PC-9 (cell line): ENCODE measurements at regions not wholly inside any gene's neighbourhood (a gene's known extent, or its start where the extent isn't known, plus 50 kb on each side); places are given as distances from the start of the nearest gene placed in this dataset.

Source experiments
- BruUV-seq: library from RNA; stranded (reverse); fragments of 400-500 nt; replicated peaks from 2 replicates; lab custom pipeline; 2021; lab: Mats Ljungman, UMichigan
- CTCF ChIA-PET: fragments of 300-600 bp; sonication (Branson Sonifier 250); formaldehyde crosslinking; loops from one replicate; lab custom pipeline; 2022; ENCODE audit warnings: antibody characterized with exemption; lab: Charles Lee
- POLR2A ChIA-PET: fragments of 300-600 bp; sonication (Branson Sonifier 250); formaldehyde crosslinking; loops from one replicate; lab custom pipeline; 2022; ENCODE audit warnings: antibody characterized with exemption; ENCODE audit not compliant: unreplicated experiment; lab: Charles Lee
- DNase-seq, 2 experiments: peaks; one replicate each; pipeline versions ENCODE4 v3.0.0 to v3.0.0-alpha.2; 2015 to 2022; ENCODE audit warnings: mixed read lengths in 1 of 2
- H2AFZ ChIP-seq: fragments of 200-600 bp; sonication (generic); 2 replicates; pipeline ENCODE4 v1.8.1; 2017; ENCODE audit warnings: antibody characterized with exemption
- H3F3A ChIP-seq: fragments of 200-600 bp; sonication (generic); 2 replicates; pipeline ENCODE4 v1.8.1; 2017; ENCODE audit warnings: antibody characterized with exemption, mild to moderate bottlenecking, low read depth; ENCODE audit not compliant: insufficient read depth
- H3K27ac ChIP-seq: fragments of 200-600 bp; sonication (generic); 2 replicates; pipeline ENCODE4 v1.6.1; 2016; ENCODE audit warnings: mixed run types
- H3K27me3 ChIP-seq: fragments of 200-600 bp; sonication (generic); 2 replicates; pipeline ENCODE4 v1.6.1; 2016; ENCODE audit warnings: low read depth, mixed run types; ENCODE audit not compliant: insufficient read depth
- H3K36me3 ChIP-seq: fragments of 200-600 bp; sonication (generic); 2 replicates; pipeline ENCODE4 v1.6.1; 2016; ENCODE audit warnings: low read depth, mixed run types
- H3K4me1 ChIP-seq: fragments of 200-600 bp; sonication (generic); replicated peaks from 2 replicates; pipeline ENCODE4 v1.6.1; 2016; ENCODE audit warnings: mixed run types; ENCODE audit not compliant: insufficient read depth
- H3K4me2 ChIP-seq: fragments of 200-600 bp; sonication (generic); 2 replicates; pipeline ENCODE4 v1.6.1; 2017; ENCODE audit warnings: mixed run types
- H3K4me3 ChIP-seq: fragments of 200-600 bp; sonication (generic); 2 replicates; pipeline ENCODE4 v1.6.1; 2016; ENCODE audit warnings: mixed run types
- H3K79me2 ChIP-seq: fragments of 200-600 bp; sonication (generic); 2 replicates; pipeline ENCODE4 v1.6.1; 2017; ENCODE audit warnings: low read depth, mixed run types
- H3K9me2 ChIP-seq: fragments of 200-600 bp; sonication (generic); 2 replicates; pipeline ENCODE4 v1.8.1; 2017; ENCODE audit warnings: mild to moderate bottlenecking; ENCODE audit not compliant: insufficient read depth
- H3K9me3 ChIP-seq: fragments of 200-600 bp; sonication (generic); 2 replicates; pipeline ENCODE4 v1.8.1; 2016; ENCODE audit warnings: low read depth; ENCODE audit not compliant: insufficient read depth
- H4K20me1 ChIP-seq: fragments of 200-600 bp; sonication (generic); 2 replicates; pipeline ENCODE4 v1.8.1; 2017; ENCODE audit not compliant: insufficient read depth
- CTCF ChIP-seq: fragments of 200-600 bp; sonication (generic); conservative IDR thresholded peaks from 2 replicates; pipeline ENCODE4 v1.6.1; 2017; ENCODE audit warnings: mixed run types, antibody characterized with exemption, mild to moderate bottlenecking, moderate library complexity
- EZH2 ChIP-seq: fragments of 200-600 bp; sonication (generic); IDR thresholded peaks from 2 replicates; pipeline ENCODE4 v1.8.0; 2017; ENCODE audit warnings: antibody characterized with exemption, low read depth
- intact Hi-C: fragments of 100-400 bp; cut with micrococcal nuclease; formaldehyde crosslinking; loops from one replicate; pipeline ENCODE4 v1.10.0; 2022; ENCODE audit not compliant: unreplicated experiment

GRCh38 chr3:103863381-103863780 lies 1428.6 kb downstream of the ZPLD1 start:
- H4K20me1 ChIP-seq = no peaks in the 10 kb centered on the region
- H3K79me2 ChIP-seq = no peaks in the 10 kb centered on the region
- H3K27me3 ChIP-seq = no peaks in the 10 kb centered on the region
- H3K9me2 ChIP-seq = no peaks in the 10 kb centered on the region
- no peaks in the 10 kb centered on the region for H3K9me3 ChIP-seq
- no peaks in the 10 kb centered on the region for H3K4me1 ChIP-seq
- ChIA-PET CTCF (no interaction called here), POLR2A (no interaction called here)
- no peak for DNase-seq
- no peak for TF ChIP-seq CTCF
- no peak overlapping the region for H2AFZ ChIP-seq
- no peaks in the 10 kb centered on the region for H3K36me3 ChIP-seq
- H3F3A ChIP-seq = no peaks in the 10 kb centered on the region
- H3K27ac ChIP-seq = no peak overlapping the region
- no peak overlapping the region for H3K4me2 ChIP-seq
- intact Hi-C loops = no loop called here
- BruUV-seq = no TSS peak
- H3K4me3 ChIP-seq = no peak overlapping the region

GRCh38 chr3:103866113-103866512 lies 1431.3 kb downstream of the ZPLD1 start:
- intact Hi-C loops = no loop called here
- no peaks in the 10 kb centered on the region for H3K4me1 ChIP-seq
- ChIA-PET CTCF (no interaction called here), POLR2A (no interaction called here)
- H3K4me2 ChIP-seq = no peak overlapping the region
- no peak for DNase-seq
- no peak overlapping the region for H3K4me3 ChIP-seq
- BruUV-seq = no TSS peak
- H3K9me2 ChIP-seq = no peaks in the 10 kb centered on the region
- H3K9me3 ChIP-seq = no peaks in the 10 kb centered on the region
- no peak overlapping the region for H3K27ac ChIP-seq
- no peaks in the 10 kb centered on the region for H4K20me1 ChIP-seq
- H3K27me3 ChIP-seq = no peaks in the 10 kb centered on the region
- no peaks in the 10 kb centered on the region for H3K36me3 ChIP-seq
- H3K79me2 ChIP-seq = no peaks in the 10 kb centered on the region
- H2AFZ ChIP-seq = no peak overlapping the region
- no peaks in the 10 kb centered on the region for H3F3A ChIP-seq
- no peak for TF ChIP-seq EZH2
- no peak for TF ChIP-seq CTCF

- ChIA-PET POLR2A (interaction anchor here (0.7 kb wide), 1 partner anchor 57 kb away, joined by 11 read pairs; no protein-coding TSS in a partner anchor), CTCF (no interaction called here)
- TF ChIP-seq EZH2 = no peak
- no peak for TF ChIP-seq CTCF
- Histone ChIP-seq H3K4me2 (no peak overlapping the region), H3K9me2 (no peaks in the 10 kb centered on the region), H3K9me3 (no peaks in the 10 kb centered on the region), H3K36me3 (no peaks in the 10 kb centered on the region), H2AFZ (no peak overlapping the region), H3K4me1 (no peaks in the 10 kb centered on the region), H3K79me2 (no peaks in the 10 kb centered on the region), H3F3A (no peaks in the 10 kb centered on the region), H4K20me1 (no peaks in the 10 kb centered on the region), H3K27me3 (no peaks in the 10 kb centered on the region), H3K27ac (no peak overlapping the region), H3K4me3 (no peak overlapping the region)
- DNase-seq = no peak
- intact Hi-C loops = no loop called here
- no TSS peak for BruUV-seq
Measured at GRCh38 chr3:103873021-103873420, 1438.2 kb downstream of the ZPLD1 start.
